A549 (cell line): ENCODE measurements at regions not wholly inside any gene's neighbourhood (a gene's known extent, or its start where the extent isn't known, plus 50 kb on each side); places are given as distances from the start of the nearest gene placed in this dataset.
A peak's percentile ranks its signal among the peaks of the same experiment; 100 is the strongest.

Source experiments
- ATAC-seq, 2 experiments: fragments of 200-7000 bp in 1 of 2; fragments of >200 bp in 1 of 2; cut with Nextera tagmentation in 1 of 2; cut with Tn5 transposase in 1 of 2; 3 replicates each; pipeline versions ENCODE4 v1.8.0 to v1.9.1; 2018 to 2020; ENCODE audit warnings: mild to moderate bottlenecking in 1 of 2, moderate library complexity in 1 of 2
- CTCF ChIA-PET: fragments of 300-600 bp; sonication (Branson Sonifier 250); formaldehyde crosslinking; extraction: SDS; loops from one replicate; lab custom pipeline; 2021; ENCODE audit warnings: antibody characterized with exemption, inconsistent platforms; lab: Yijun Ruan, JAX
- POLR2A ChIA-PET: fragments of 350-600 bp; formaldehyde crosslinking; extraction: SDS; loops from one replicate; lab custom pipeline; 2021; ENCODE audit warnings: antibody characterized with exemption, inconsistent platforms; lab: Yijun Ruan, JAX
- DNase-seq, 2 experiments: peaks; one replicate each; pipeline versions ENCODE4 v3.0.0 to v3.0.0-alpha.2; 2011 to 2016; ENCODE audit warnings: low read depth in 1 of 2, low spot score in 1 of 2
- FAIRE-seq: peaks from 2 replicates; lab custom pipeline; 2011; peaks lifted over from hg19 to GRCh38; lab: Jason Lieb, UNC
- H3K27ac ChIP-seq, 2 experiments: fragments of >200 bp; sonication (Bioruptor Twin); formaldehyde crosslinking; 3 replicates each; pipeline ENCODE4 v1.5.1; 2016 to 2017
- H3K4me1 ChIP-seq: fragments of >200 bp; sonication (Bioruptor Twin); formaldehyde crosslinking; 3 replicates; pipeline ENCODE4 v1.6.1; 2016
- H3K4me2 ChIP-seq: fragments of >200 bp; sonication (Bioruptor Twin); formaldehyde crosslinking; 3 replicates; pipeline ENCODE4 v1.6.1; 2016
- H3K4me3 ChIP-seq: fragments of >200 bp; sonication (Bioruptor Twin); formaldehyde crosslinking; 3 replicates; pipeline ENCODE4 v1.5.1; 2016
- H3K9me3 ChIP-seq: fragments of >200 bp; sonication (Bioruptor Twin); formaldehyde crosslinking; 3 replicates; pipeline ENCODE4 v1.6.1; 2016
- CBX8 ChIP-seq: fragments of 200-600 bp; sonication (generic); IDR thresholded peaks from 2 replicates; pipeline ENCODE4 v1.6.1; 2016
- CEBPB ChIP-seq, 2 experiments: fragments of >200 bp in 1 of 2; sonication (Bioruptor Twin) in 1 of 2; formaldehyde crosslinking in 1 of 2; IDR thresholded peaks; 2 replicates each; pipeline ENCODE4 v1.6.1; 2012 to 2016
- CHD2 ChIP-seq: fragments of 150-350 bp; IDR thresholded peaks from 2 replicates; pipeline ENCODE4 v1.6.1; 2014; ENCODE audit warnings: low read length; ENCODE audit not compliant: partially characterized antibody
- CTCF ChIP-seq: fragments of >200 bp; sonication (Bioruptor Twin); formaldehyde crosslinking; IDR thresholded peaks from 3 replicates; pipeline ENCODE4 v1.5.1; 2016
- EHF ChIP-seq: fragments of 250-450 bp; sonication (Bioruptor Pico); IDR thresholded peaks from 2 replicates; pipeline ENCODE4 v1.5.0; 2020; ENCODE audit warnings: mild to moderate bottlenecking
- EHMT2 ChIP-seq: fragments of 200-600 bp; sonication (generic); IDR thresholded peaks from 2 replicates; pipeline ENCODE4 v1.6.1; 2016; ENCODE audit warnings: antibody characterized with exemption, low read depth, mild to moderate bottlenecking, moderate library complexity
- ELK1 ChIP-seq: fragments of 150-350 bp; IDR thresholded peaks from 2 replicates; pipeline ENCODE4 v1.6.1; 2014; ENCODE audit warnings: low read depth, mild to moderate bottlenecking, low read length
- FOSL2 ChIP-seq, 2 experiments: fragments of 450-650 bp in 1 of 2; fragments of >200 bp in 1 of 2; sonication (Bioruptor Twin) in 1 of 2; formaldehyde crosslinking; IDR thresholded peaks; 2 replicates each; pipeline versions ENCODE4 v1.5.0 to v1.6.1; 2016 to 2020; ENCODE audit warnings: mild to moderate bottlenecking in 1 of 2, moderate library complexity in 1 of 2
- HDAC2 ChIP-seq: fragments of 200-600 bp; sonication (generic); IDR thresholded peaks from 2 replicates; pipeline ENCODE4 v1.6.1; 2016
- HOXB13 ChIP-seq: fragments of 250-450 bp; sonication (Bioruptor Pico); IDR thresholded peaks from 2 replicates; pipeline ENCODE4 v1.5.0; 2020; ENCODE audit warnings: low read depth, mild to moderate bottlenecking, moderate library complexity
- HOXB5 ChIP-seq: fragments of 250-450 bp; sonication (Bioruptor Pico); IDR thresholded peaks from 2 replicates; pipeline ENCODE4 v1.5.0; 2020; ENCODE audit warnings: mild to moderate bottlenecking, moderate library complexity
- JUNB ChIP-seq: fragments of >200 bp; sonication (Bioruptor Twin); formaldehyde crosslinking; IDR thresholded peaks from 2 replicates; pipeline ENCODE4 v1.6.1; 2016
- MYC ChIP-seq: IDR thresholded peaks from 2 replicates; pipeline ENCODE4 v1.6.1; 2012; ENCODE audit warnings: mild to moderate bottlenecking, inconsistent platforms, low read length, improper control_type of control experiment, borderline replicate concordance
- NFE2L2 ChIP-seq: fragments of 150-350 bp; conservative IDR thresholded peaks from 2 replicates; pipeline ENCODE4 v1.6.1; 2014; ENCODE audit warnings: low read length
- NR3C1 ChIP-seq: fragments of >200 bp; sonication (Bioruptor Twin); formaldehyde crosslinking; IDR thresholded peaks from 3 replicates; pipeline ENCODE4 v1.6.1; 2017
- PBX3 ChIP-seq: IDR thresholded peaks from 2 replicates; pipeline ENCODE4 v1.6.1; 2012
- PHF8 ChIP-seq: fragments of 200-600 bp; sonication (generic); IDR thresholded peaks from 2 replicates; pipeline ENCODE4 v1.6.1; 2016; ENCODE audit warnings: low read depth, mild to moderate bottlenecking, antibody characterized with exemption, moderate library complexity, borderline replicate concordance
- POLR2A ChIP-seq: IDR thresholded peaks from 2 replicates; pipeline ENCODE4 v1.6.1; 2012; ENCODE audit warnings: mild to moderate bottlenecking, low read length
- POLR2AphosphoS2 ChIP-seq: conservative IDR thresholded peaks from 2 replicates; pipeline ENCODE4 v1.6.1; 2012; ENCODE audit warnings: low read length, improper control_type of control experiment, inconsistent platforms
- RAD21 ChIP-seq, 2 experiments: fragments of >200 bp in 1 of 2; sonication (Bioruptor Twin) in 1 of 2; formaldehyde crosslinking in 1 of 2; IDR thresholded peaks in 1 of 2; conservative IDR thresholded peaks in 1 of 2; 2 replicates in 1 of 2; 3 replicates in 1 of 2; pipeline ENCODE4 v1.6.1; 2012 to 2018; ENCODE audit warnings: inconsistent platforms in 1 of 2
- RARB ChIP-seq: fragments of 250-450 bp; sonication (Bioruptor Pico); IDR thresholded peaks from 2 replicates; pipeline ENCODE4 v1.8.0; 2021; ENCODE audit warnings: mild to moderate bottlenecking, moderate library complexity
- RCOR1 ChIP-seq: fragments of 150-350 bp; IDR thresholded peaks from 2 replicates; pipeline ENCODE4 v1.6.1; 2014; ENCODE audit warnings: antibody characterized with exemption, low read length, low read depth
- REST ChIP-seq: fragments of 200-600 bp; sonication (generic); IDR thresholded peaks from 2 replicates; pipeline ENCODE4 v1.6.1; 2016; ENCODE audit warnings: antibody characterized with exemption, mild to moderate bottlenecking, moderate library complexity
- RNF2 ChIP-seq: fragments of 200-600 bp; sonication (generic); IDR thresholded peaks from 2 replicates; pipeline ENCODE4 v1.6.1; 2016; ENCODE audit warnings: low read depth, mild to moderate bottlenecking, antibody characterized with exemption, moderate library complexity, borderline replicate concordance
- ZC3H11A ChIP-seq: fragments of 450-650 bp; IDR thresholded peaks from 2 replicates; pipeline ENCODE4 v1.6.1; 2014; ENCODE audit warnings: antibody characterized with exemption, mild to moderate bottlenecking
- ZFP36 ChIP-seq: fragments of 450-650 bp; IDR thresholded peaks from 2 replicates; pipeline ENCODE4 v1.6.1; 2014; ENCODE audit warnings: borderline replicate concordance; ENCODE audit not compliant: partially characterized antibody
- ZSCAN20 ChIP-seq: fragments of 250-450 bp; sonication (Bioruptor Pico); IDR thresholded peaks from 2 replicates; pipeline ENCODE4 v1.8.0; 2022; ENCODE audit warnings: mild to moderate bottlenecking, moderate library complexity
- WGBS: methylation state at CpG from one replicate; pipeline ENCODE4 v1.1.6; 2017; ENCODE audit errors: missing lambda C conversion rate; 5-methylcytosine and 5-hydroxymethylcytosine counted together

- no peak for TF ChIP-seq RAD21 (conservative IDR thresholded peaks at IDR 0.05 in 1 of 2, IDR thresholded peaks at IDR 0.05 in 1 of 2)
- no peak for TF ChIP-seq CTCF
- no peak for TF ChIP-seq EHMT2
Observed at GRCh38 chr2:181306785-181307184, 150.4 kb upstream of the ITGA4 start (continued).

- TF ChIP-seq HOXB13 (no peak), CBX8 (no peak), POLR2AphosphoS2 (no peak), RCOR1 (no peak), EHF (CRISPR knock-in tag) (no peak), ZSCAN20 (CRISPR knock-in tag) (no peak), CHD2 (no peak), NR3C1 (no peak), MYC (no peak), FOSL2 (IDR thresholded peaks at IDR 0.05) (no peak), FOSL2 (CRISPR knock-in tag; IDR thresholded peaks at IDR 0.05) (no peak), POLR2A (no peak), ZC3H11A (no peak), PHF8 (no peak), HOXB5 (no peak), ZFP36 (no peak), JUNB (no peak)
- TF ChIP-seq, all 56 proteins: peak for 0
- FAIRE-seq = no peak
- DNase-seq = no peak
- WGBS = 60% methylated on average over 7 of the region's 7 CpGs
- Histone ChIP-seq H3K9me3 (no peaks in the 10 kb centered on the region), H3K4me3 (no peak overlapping the region), H3K4me2 (peak overlapping the region; percentile 30; the same call in 1 of the 3 replicates), H3K27ac (no peak overlapping the region), H3K4me1 (0 out of 3 replicates have a peak, but pooled peaks cover 6% of the 10 kb centered on the region)
- no peak for ATAC-seq
- ChIA-PET POLR2A (no interaction called here), CTCF (interaction anchor here (0.8 kb wide), 1 partner anchor 12 kb away, joined by 3 read pairs; no protein-coding TSS in a partner anchor)
Observed at GRCh38 chr2:181307203-181307991, 149.8 kb upstream of the ITGA4 start.

GRCh38 chr2:181308766-181309515 lies 148.2 kb upstream of the ITGA4 start:
- Histone ChIP-seq H3K4me3 (no peak overlapping the region), H3K4me1 (0 out of 3 replicates have a peak, but pooled peaks cover 6% of the 10 kb centered on the region), H3K9me3 (no peaks in the 10 kb centered on the region), H3K27ac (no peak overlapping the region), H3K4me2 (no peak overlapping the region)
- ATAC-seq (no peak), DNase-seq (no peak), FAIRE-seq (no peak)
- ChIA-PET CTCF (interaction anchor here (0.5 kb wide), 1 partner anchor 1720 kb away, joined by 3 read pairs; no protein-coding TSS in a partner anchor), POLR2A (no interaction called here)
- WGBS = 57% methylated on average over 5 of the region's 5 CpGs
- TF ChIP-seq ELK1 (no peak), CEBPB (IDR thresholded peaks at IDR 0.05) (no peak), RNF2 (no peak), PHF8 (no peak), EHF (CRISPR knock-in tag) (no peak), REST (no peak), HOXB5 (no peak), HDAC2 (no peak), ZFP36 (no peak), NFE2L2 (no peak), RARB (CRISPR knock-in tag) (no peak), PBX3 (no peak), EHMT2 (no peak)
